ENCODE measurements at regions not wholly inside any gene's neighbourhood (a gene's known extent, or its start where the extent isn't known, plus 50 kb on each side); places are given as distances from the start of the nearest gene placed in this dataset.
A peak's percentile ranks its signal among the peaks of the same experiment; 100 is the strongest.
"Not testable (repeated sequence)": the region's sequence is repeated elsewhere in the genome, so short reads cannot be mapped to it uniquely, and the experiment has no call there.

DNA sequence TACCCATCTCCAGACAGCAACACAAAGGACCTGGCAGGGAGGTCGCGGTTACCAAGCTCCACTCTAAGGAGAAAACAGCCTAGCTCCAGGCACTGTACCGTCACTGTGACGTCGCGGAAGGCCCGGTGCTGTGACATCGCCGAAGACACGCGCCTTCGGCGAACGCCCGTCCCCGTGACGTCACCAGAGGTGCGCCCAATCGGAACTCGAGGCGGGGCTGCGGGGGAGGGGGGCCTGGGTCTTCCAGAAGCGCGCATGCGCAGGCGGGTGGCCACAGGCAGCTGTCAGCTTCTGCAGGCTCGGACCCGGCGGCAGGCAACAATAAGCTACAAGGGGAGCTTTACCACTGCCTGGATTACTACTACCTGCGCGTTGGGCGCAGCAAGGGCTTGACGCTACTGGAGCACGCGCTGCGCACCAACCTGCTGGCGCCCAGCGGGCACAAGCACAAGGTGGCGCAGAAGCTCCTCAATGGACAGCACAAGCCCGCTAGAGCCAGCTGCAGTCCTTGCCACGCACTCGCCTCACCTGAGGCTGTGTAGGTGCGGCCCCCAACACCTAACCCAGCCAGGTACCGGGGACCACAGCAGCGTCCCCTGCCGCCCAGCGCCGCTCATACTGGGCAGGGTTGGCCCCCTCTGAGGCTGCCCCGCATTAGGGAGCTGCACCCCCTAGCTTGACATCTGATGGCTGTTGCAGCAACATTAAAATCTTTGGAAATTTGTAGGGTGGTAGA, 208.4 kb downstream of the TPST1 start:
- H3K27me3 Mint-ChIP-seq, result peaks cover 16% of the 10 kb centered on the region
- intact Hi-C loops (cut with micrococcal nuclease), result no loop called here
- H3K27ac Mint-ChIP-seq, result no peak overlapping the region
- peaks cover 15% of the 10 kb centered on the region for H3K4me1 Mint-ChIP-seq (ENCODE audit: low read depth)
- peaks cover 5% of the 10 kb centered on the region for H3K36me3 Mint-ChIP-seq (ENCODE audit: low read depth)
- H3K9me3 Mint-ChIP-seq, result no peaks in the 10 kb centered on the region
- H3K4me3 Mint-ChIP-seq, result peak overlapping the region; percentile 60

- H3K4me1 Mint-ChIP-seq (ENCODE audit: low read depth), result peaks cover 19% of the 10 kb centered on the region
- H3K27ac Mint-ChIP-seq, result no peak overlapping the region
- no peaks in the 10 kb centered on the region for H3K9me3 Mint-ChIP-seq
- H3K4me3 Mint-ChIP-seq, result no peak overlapping the region
- intact Hi-C loops (cut with micrococcal nuclease), result no loop called here
- H3K27me3 Mint-ChIP-seq, result peaks cover 16% of the 10 kb centered on the region
- H3K36me3 Mint-ChIP-seq (ENCODE audit: low read depth), result no peaks in the 10 kb centered on the region
Measured at GRCh38 chr7:66415659-66416265, 210.6 kb downstream of the TPST1 start.

DNA sequence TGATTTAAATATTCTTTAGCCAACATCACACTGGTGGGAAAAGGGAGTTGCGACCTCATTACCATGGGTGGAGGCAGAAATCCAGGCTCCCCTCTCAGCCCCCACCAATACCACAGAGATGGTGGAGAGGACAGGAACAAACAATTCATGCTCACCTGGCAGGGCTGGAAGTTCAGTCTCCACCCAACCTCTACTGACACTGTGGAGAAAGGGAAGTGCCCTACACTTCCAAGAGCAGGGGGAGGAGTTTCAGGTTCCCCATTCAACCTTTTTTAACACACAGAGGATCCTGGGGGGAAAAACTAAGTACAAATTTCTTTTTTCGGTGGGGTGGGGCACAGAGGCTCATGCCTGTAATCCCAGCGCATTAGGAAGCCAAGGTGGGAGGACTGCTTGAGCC, 210.1 kb upstream of the KCTD7 start:
- Mint-ChIP-seq H3K9me3 (no peaks in the 10 kb centered on the region), H3K27ac (no peak overlapping the region), H3K4me1 (ENCODE audit: low read depth) (peaks cover 15% of the 10 kb centered on the region), H3K27me3 (peaks cover 9% of the 10 kb centered on the region), H3K36me3 (ENCODE audit: low read depth) (no peaks in the 10 kb centered on the region), H3K4me3 (no peak overlapping the region)
- intact Hi-C loops (cut with micrococcal nuclease), result no loop called here

- Mint-ChIP-seq H3K36me3 (ENCODE audit: low read depth) (peaks cover 2% of the 10 kb centered on the region), H3K4me1 (ENCODE audit: low read depth) (peaks cover 9% of the 10 kb centered on the region), H3K4me3 (no peak overlapping the region), H3K27ac (no peak overlapping the region), H3K27me3 (peaks cover 3% of the 10 kb centered on the region), H3K9me3 (no peaks in the 10 kb centered on the region)
- intact Hi-C loops (cut with micrococcal nuclease), result no loop called here
Measured at GRCh38 chr7:66419210-66419609, 209.5 kb upstream of the KCTD7 start.

GRCh38 chr7:66421830-66422475, 206.7 kb upstream of the KCTD7 start:
- H3K4me3 Mint-ChIP-seq, result no peak overlapping the region
- H3K27me3 Mint-ChIP-seq, result no peaks in the 10 kb centered on the region
- peaks cover 7% of the 10 kb centered on the region for H3K36me3 Mint-ChIP-seq (ENCODE audit: low read depth)
- intact Hi-C loops (cut with micrococcal nuclease), result no loop called here
- no peaks in the 10 kb centered on the region for H3K9me3 Mint-ChIP-seq
- H3K4me1 Mint-ChIP-seq (ENCODE audit: low read depth), result peaks cover 7% of the 10 kb centered on the region
- H3K27ac Mint-ChIP-seq, result no peak overlapping the region

DNA sequence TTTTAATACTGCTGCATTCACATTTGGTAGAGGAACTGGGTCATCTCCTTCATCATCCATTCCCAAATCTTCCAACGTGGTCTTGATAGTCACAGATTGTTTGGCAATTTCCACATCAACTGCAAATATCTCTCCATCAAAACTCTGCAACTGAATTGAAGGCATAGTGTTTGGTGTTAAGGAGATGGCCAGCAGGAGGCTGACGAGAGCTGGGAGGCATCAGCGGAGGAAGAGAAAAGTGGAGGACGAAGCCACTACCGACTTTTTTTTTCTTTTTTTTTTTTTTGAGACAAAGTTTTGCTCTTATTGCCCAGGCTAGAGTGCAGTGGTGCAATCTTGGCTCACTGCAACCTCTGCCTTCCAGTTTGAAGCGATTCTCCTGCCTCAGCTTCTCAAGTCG, 205.0 kb upstream of the KCTD7 start:
- intact Hi-C loops (cut with micrococcal nuclease), result no loop called here
- Mint-ChIP-seq H3K4me3 (no peak overlapping the region), H3K4me1 (ENCODE audit: low read depth) (peaks cover 2% of the 10 kb centered on the region)

GRCh38 chr7:66426332-66426731, 202.3 kb upstream of the KCTD7 start:
- no peak overlapping the region for H3K27ac Mint-ChIP-seq
- peaks cover 7% of the 10 kb centered on the region for H3K36me3 Mint-ChIP-seq (ENCODE audit: low read depth)
- H3K27me3 Mint-ChIP-seq, result no peaks in the 10 kb centered on the region
- H3K9me3 Mint-ChIP-seq, result no peaks in the 10 kb centered on the region
- intact Hi-C loops (cut with micrococcal nuclease), result no loop called here
- H3K4me3 Mint-ChIP-seq, result no peak overlapping the region
- no peaks in the 10 kb centered on the region for H3K4me1 Mint-ChIP-seq (ENCODE audit: low read depth)

More for the DNA sequence above, 205.0 kb upstream of the KCTD7 start:
- H3K27ac Mint-ChIP-seq, result no peak overlapping the region
- H3K27me3 Mint-ChIP-seq, result no peaks in the 10 kb centered on the region
- H3K36me3 Mint-ChIP-seq (ENCODE audit: low read depth), result peaks cover 7% of the 10 kb centered on the region
- H3K9me3 Mint-ChIP-seq, result no peaks in the 10 kb centered on the region

DNA sequence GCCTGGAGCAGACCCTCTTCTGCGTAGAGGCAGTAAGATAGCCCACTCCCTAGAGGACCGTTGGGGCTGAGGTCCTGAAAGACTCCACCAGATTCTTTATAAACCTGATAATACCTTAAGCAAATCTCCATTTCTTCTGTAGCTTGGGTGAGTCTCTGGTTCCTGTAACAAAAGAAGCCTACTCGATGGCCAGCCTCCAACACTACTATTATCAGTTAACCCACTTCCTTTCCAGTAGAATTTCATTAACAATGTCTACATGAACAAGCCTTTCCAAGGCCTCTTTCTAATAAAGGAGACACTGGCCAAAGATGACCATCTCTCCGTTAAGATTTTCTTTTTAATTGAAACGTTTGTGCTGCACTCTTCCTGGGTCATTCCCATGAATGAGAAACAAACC, 201.7 kb upstream of the KCTD7 start:
- peaks cover 7% of the 10 kb centered on the region for H3K36me3 Mint-ChIP-seq (ENCODE audit: low read depth)
- intact Hi-C loops (cut with micrococcal nuclease), result no loop called here
- no peak overlapping the region for H3K27ac Mint-ChIP-seq

GRCh38 chr7:66427956-66428355, 200.7 kb upstream of the KCTD7 start:
- H3K36me3 Mint-ChIP-seq (ENCODE audit: low read depth), result peaks cover 7% of the 10 kb centered on the region
- intact Hi-C loops (cut with micrococcal nuclease), result no loop called here
- no peaks in the 10 kb centered on the region for H3K4me1 Mint-ChIP-seq (ENCODE audit: low read depth)
- no peak overlapping the region for H3K4me3 Mint-ChIP-seq
- H3K27ac Mint-ChIP-seq, result no peak overlapping the region
- no peaks in the 10 kb centered on the region for H3K27me3 Mint-ChIP-seq
- no peaks in the 10 kb centered on the region for H3K9me3 Mint-ChIP-seq

More for the DNA sequence above, 201.7 kb upstream of the KCTD7 start:
- Mint-ChIP-seq H3K27me3 (no peaks in the 10 kb centered on the region), H3K4me1 (ENCODE audit: low read depth) (no peaks in the 10 kb centered on the region), H3K9me3 (no peaks in the 10 kb centered on the region), H3K4me3 (no peak overlapping the region)

DNA sequence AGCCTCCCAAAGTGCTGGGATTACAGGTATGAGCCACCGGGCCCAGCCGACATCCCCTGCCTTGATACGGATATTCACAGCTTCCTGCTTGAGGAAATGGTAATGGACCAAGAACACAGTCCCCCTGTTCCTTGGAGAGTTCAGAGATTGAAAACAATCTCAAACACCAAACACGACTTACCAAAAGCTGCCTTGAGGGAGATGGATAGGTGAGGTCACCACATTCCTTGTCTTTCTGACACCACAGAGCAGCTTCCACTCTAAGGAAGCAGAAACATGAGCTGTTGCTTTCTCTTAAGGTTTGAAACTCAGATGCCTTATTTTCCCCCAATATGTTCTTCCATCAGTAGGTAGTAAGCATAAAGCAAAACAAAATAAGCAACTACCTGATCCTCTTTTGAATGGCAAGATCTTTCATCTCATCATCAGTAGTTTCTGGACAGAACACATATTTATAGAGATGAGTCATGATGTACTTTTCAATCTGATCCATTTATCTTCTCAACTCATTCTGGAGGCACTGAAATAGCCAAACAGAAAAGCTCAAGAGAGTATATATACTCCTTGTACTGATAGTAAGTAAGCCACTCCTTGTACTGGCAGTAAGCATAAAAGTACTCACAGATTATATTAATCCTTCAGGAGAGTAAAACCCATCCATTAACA, 199.1 kb upstream of the KCTD7 start:
- no peak overlapping the region for H3K4me3 Mint-ChIP-seq
- intact Hi-C loops (cut with micrococcal nuclease), result no loop called here

DNA sequence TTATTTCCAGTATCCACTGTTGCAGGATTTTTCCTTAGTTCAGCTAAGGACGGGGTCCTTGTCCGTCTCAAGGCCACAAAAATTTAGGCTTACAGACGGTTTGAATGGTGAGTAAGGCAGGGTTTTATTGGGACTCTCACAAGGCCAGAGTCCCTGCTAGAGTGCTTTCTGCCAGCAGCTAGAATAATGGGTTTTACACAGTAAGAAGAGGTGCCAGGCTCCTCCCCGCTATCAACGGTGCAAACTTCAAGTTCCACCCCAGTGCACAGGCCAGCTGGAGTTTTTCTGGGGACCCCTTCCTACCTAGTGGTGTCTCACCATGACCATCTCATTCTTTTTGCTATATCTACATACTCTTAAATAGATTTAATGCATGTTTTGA, 198.5 kb upstream of the KCTD7 start:
- intact Hi-C loops (cut with micrococcal nuclease), result no loop called here
- H3K4me1 Mint-ChIP-seq (ENCODE audit: low read depth), result no peaks in the 10 kb centered on the region
- no peak overlapping the region for H3K4me3 Mint-ChIP-seq
- no peaks in the 10 kb centered on the region for H3K9me3 Mint-ChIP-seq
- H3K36me3 Mint-ChIP-seq (ENCODE audit: low read depth), result no peaks in the 10 kb centered on the region
- H3K27ac Mint-ChIP-seq, result no peak overlapping the region
- H3K27me3 Mint-ChIP-seq, result no peaks in the 10 kb centered on the region

More for the DNA sequence above, 199.1 kb upstream of the KCTD7 start:
- no peaks in the 10 kb centered on the region for H3K9me3 Mint-ChIP-seq
- H3K27me3 Mint-ChIP-seq, result no peaks in the 10 kb centered on the region
- no peak overlapping the region for H3K27ac Mint-ChIP-seq
- no peaks in the 10 kb centered on the region for H3K4me1 Mint-ChIP-seq (ENCODE audit: low read depth)
- H3K36me3 Mint-ChIP-seq (ENCODE audit: low read depth), result peaks cover under 1% of the 10 kb centered on the region

GRCh38 chr7:66438703-66439405, 189.8 kb upstream of the KCTD7 start:
- H3K4me1 Mint-ChIP-seq (ENCODE audit: low read depth); H3K4me3 Mint-ChIP-seq; intact Hi-C loops (cut with micrococcal nuclease); H3K27me3 Mint-ChIP-seq; H3K9me3 Mint-ChIP-seq; H3K27ac Mint-ChIP-seq; H3K36me3 Mint-ChIP-seq (ENCODE audit: low read depth): not testable (repeated sequence)

DNA sequence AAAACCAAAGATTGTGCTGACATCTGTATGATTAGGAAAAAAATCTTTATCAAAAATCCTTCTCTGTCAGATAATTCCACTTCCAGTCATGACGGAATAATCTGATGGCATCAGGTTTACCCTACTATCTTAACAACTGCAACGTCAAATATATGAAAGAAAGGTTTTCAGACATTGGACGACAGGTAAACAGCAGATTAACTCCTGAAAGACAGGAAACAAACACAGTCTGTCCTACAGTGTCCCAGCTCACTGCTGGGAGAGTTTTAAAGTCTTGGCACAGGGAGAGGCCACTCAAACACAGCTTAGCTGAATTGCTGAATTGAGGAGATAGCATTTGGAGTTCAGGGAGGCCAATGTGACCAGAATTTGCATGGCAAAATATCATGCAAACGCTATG, 186.3 kb upstream of the KCTD7 start:
- no peak overlapping the region for H3K27ac Mint-ChIP-seq

DNA sequence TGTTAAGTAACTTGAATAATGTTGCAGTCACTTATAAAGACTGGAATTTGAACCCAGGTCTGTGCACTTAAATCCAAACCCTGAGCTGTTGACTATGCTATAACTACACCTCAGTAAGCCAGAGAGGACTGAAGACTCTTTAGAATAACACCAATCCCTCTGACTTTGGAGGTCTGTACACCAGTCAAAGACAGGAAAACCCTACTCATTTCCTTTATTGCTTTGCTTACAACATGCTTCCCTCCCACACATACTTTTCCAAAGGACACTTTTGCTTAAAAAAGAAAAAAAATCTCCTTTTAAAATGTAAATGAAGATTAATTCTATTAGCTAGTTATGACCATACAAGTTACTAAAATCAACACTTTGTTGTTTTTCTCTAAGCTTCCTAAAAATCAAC, 184.7 kb upstream of the KCTD7 start:
- H3K4me1 Mint-ChIP-seq (ENCODE audit: low read depth), result peaks cover 6% of the 10 kb centered on the region
- H3K9me3 Mint-ChIP-seq, result no peaks in the 10 kb centered on the region
- H3K27me3 Mint-ChIP-seq, result no peaks in the 10 kb centered on the region
- H3K27ac Mint-ChIP-seq, result no peak overlapping the region
- no peaks in the 10 kb centered on the region for H3K36me3 Mint-ChIP-seq (ENCODE audit: low read depth)
- intact Hi-C loops (cut with micrococcal nuclease), result no loop called here
- no peak overlapping the region for H3K4me3 Mint-ChIP-seq

More for the DNA sequence above, 186.3 kb upstream of the KCTD7 start:
- intact Hi-C loops (cut with micrococcal nuclease), result no loop called here
- Mint-ChIP-seq H3K4me1 (ENCODE audit: low read depth) (peaks cover 6% of the 10 kb centered on the region), H3K4me3 (no peak overlapping the region), H3K36me3 (ENCODE audit: low read depth) (no peaks in the 10 kb centered on the region), H3K9me3 (no peaks in the 10 kb centered on the region), H3K27me3 (no peaks in the 10 kb centered on the region)
